ENCODE measurements at regions not wholly inside any gene's neighbourhood (a gene's known extent, or its start where the extent isn't known, plus 50 kb on each side); places are given as distances from the start of the nearest gene placed in this dataset.

- DNase-seq (ENCODE audit: low spot score), result no peak
- in situ Hi-C loops (cut with MboI; ENCODE audit: low pct_unique_long_range_greater_than_20kb, low sequenced_read_pairs, unreplicated experiment), result no loop called here
- TF ChIP-seq CTCF (IDR thresholded peaks at IDR 0.05; ENCODE audit: extremely low read depth, insufficient read depth, missing control alignments), result no peak
Observed at GRCh38 chr11:25943777-25944661, 387.9 kb upstream of the ANO3 start.

- no peak for TF ChIP-seq CTCF (IDR thresholded peaks at IDR 0.05; ENCODE audit: extremely low read depth, insufficient read depth, missing control alignments)
- DNase-seq (ENCODE audit: low spot score), result no peak
- in situ Hi-C loops (cut with MboI; ENCODE audit: low pct_unique_long_range_greater_than_20kb, low sequenced_read_pairs, unreplicated experiment), result no loop called here
Observed at GRCh38 chr11:25949918-25950317, 382.0 kb upstream of the ANO3 start.

GRCh38 chr11:25953006-25953405, 378.9 kb upstream of the ANO3 start:
- in situ Hi-C loops (cut with MboI; ENCODE audit: low pct_unique_long_range_greater_than_20kb, low sequenced_read_pairs, unreplicated experiment), result no loop called here
- DNase-seq (ENCODE audit: low spot score), result no peak
- no peak for TF ChIP-seq CTCF (IDR thresholded peaks at IDR 0.05; ENCODE audit: extremely low read depth, insufficient read depth, missing control alignments)

GRCh38 chr11:25958045-25958444, 373.9 kb upstream of the ANO3 start:
- in situ Hi-C loops (cut with MboI; ENCODE audit: low pct_unique_long_range_greater_than_20kb, low sequenced_read_pairs, unreplicated experiment), result no loop called here
- no peak for DNase-seq (ENCODE audit: low spot score)
- TF ChIP-seq CTCF (IDR thresholded peaks at IDR 0.05; ENCODE audit: extremely low read depth, insufficient read depth, missing control alignments), result no peak

GRCh38 chr11:25961539-25961938, 370.4 kb upstream of the ANO3 start:
- no peak for TF ChIP-seq CTCF (IDR thresholded peaks at IDR 0.05; ENCODE audit: extremely low read depth, insufficient read depth, missing control alignments)
- in situ Hi-C loops (cut with MboI; ENCODE audit: low pct_unique_long_range_greater_than_20kb, low sequenced_read_pairs, unreplicated experiment), result no loop called here
- DNase-seq (ENCODE audit: low spot score), result no peak

- no peak for DNase-seq (ENCODE audit: low spot score)
- in situ Hi-C loops (cut with MboI; ENCODE audit: low pct_unique_long_range_greater_than_20kb, low sequenced_read_pairs, unreplicated experiment), result no loop called here
- peak; percentile 29 for TF ChIP-seq CTCF (IDR thresholded peaks at IDR 0.05; ENCODE audit: extremely low read depth, insufficient read depth, missing control alignments)
Observed at GRCh38 chr11:25970726-25971508, 361.0 kb upstream of the ANO3 start.
